GM21576 (cell line): ENCODE measurements at regions not wholly inside any gene's neighbourhood (a gene's known extent, or its start where the extent isn't known, plus 50 kb on each side); places are given as distances from the start of the nearest gene placed in this dataset.
A peak's percentile ranks its signal among the peaks of the same experiment; 100 is the strongest.

Experiments used
- ATAC-seq: cut with Tn5 transposase; IDR thresholded peaks from one replicate; pipeline ENCODE4 v1.9.1; 2021; ENCODE audit warnings: mild to moderate bottlenecking, moderate library complexity; ENCODE audit not compliant: unreplicated experiment

DNA sequence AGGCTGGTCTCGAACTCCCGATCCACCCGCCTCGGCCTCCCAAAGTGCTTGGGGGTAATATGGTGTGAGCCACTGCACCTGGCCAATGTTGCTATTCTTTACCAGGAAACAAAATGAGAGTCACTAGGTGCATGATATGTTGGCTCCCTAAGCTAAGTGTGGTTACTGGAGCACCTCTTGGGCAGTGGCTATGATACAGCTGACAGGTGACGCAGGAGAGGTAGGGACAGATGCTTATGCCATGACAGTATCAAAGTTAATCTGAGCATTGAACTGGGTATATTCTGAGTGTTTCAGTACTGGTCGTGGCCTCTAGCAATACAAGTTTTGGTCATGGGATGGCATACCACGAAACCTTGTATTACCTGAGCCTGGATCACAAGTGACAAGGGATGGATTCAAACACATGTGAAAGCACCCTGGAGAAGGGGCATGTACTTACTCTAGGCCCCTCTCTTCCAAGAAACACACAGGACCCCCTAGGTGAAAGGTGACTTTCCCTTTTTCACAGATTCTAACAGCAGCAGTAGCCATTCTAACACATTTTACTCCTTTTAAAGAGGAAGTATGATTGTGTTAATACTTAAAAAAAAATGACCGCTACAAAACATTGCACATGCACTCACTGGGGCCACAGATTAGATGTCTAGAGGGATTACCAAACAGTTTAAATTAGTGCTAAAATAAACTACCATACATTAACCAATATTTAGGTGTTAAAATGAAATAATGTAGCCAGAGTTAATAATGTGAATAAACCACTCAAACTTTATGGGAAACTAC lies 467.3 kb downstream of the SHQ1 start:
- ATAC-seq = no peak

DNA sequence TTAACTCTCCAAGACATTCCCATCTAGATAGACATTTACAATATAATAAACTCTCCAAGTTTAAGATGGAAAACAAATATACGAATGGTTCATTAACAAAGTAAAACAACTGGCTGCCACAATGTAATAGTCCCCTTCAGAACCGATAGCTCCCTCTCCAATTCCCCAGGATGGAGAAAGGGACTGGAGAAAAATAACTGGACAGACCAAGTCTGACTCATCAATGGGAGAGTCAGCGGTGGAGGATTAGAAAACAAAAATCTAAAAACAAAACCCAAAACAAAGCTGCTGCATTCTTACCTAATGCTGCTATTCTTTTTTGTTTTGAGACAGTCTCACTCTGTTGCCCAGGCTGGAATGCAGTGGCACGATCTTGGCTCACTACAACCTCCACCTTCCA lies 468.1 kb downstream of the SHQ1 start:
- no peak for ATAC-seq

DNA sequence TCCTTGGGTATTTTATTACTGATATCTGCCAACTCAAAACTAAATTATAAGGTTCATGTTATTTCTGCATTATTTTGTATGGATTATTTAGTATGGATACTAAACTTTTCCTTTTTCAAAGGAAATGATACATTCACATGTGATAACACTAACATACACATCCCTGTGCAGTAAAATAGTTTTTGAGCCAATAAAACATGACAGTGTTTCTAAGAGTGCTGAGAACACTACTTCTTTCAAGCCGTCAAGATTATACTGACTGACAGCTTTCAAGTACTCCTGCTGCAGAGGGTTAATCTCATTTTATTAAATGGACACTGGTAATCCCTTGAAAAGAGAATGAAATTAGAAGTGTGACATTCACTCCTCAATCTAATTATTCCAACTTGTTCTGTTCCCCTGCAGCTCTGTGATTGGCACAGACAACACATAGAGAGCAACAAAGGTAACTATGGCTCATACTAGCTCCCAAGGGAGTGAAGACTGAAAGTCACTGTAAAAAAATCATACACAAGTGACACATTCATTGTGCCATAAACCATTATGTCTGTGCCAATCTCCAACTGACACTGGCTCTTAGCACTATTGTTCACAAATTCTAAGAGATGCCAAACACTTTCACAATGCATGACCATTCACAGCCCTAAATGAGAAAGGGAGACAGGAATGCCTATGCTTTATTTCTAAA lies 468.6 kb downstream of the SHQ1 start:
- ATAC-seq = no peak

DNA sequence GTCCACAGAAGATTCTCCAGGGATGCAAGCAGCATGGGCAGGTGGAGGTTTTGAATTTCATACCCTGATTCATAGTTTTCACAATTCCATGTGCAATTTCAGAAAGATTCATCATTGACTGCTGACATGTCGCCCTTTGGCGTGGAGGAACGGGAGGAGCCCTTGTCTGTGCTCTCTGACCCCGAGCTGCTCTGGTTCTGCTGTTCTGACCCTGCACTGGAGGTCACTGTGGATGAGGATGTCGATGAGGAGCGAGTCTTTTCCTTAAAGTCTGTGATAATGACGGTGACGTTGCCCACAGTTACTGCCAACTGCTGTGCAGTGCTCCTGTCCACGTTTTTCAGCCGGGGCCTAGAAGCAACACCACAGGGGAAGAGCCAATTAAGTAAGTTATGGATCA lies 470.0 kb downstream of the SHQ1 start:
- no peak for ATAC-seq

DNA sequence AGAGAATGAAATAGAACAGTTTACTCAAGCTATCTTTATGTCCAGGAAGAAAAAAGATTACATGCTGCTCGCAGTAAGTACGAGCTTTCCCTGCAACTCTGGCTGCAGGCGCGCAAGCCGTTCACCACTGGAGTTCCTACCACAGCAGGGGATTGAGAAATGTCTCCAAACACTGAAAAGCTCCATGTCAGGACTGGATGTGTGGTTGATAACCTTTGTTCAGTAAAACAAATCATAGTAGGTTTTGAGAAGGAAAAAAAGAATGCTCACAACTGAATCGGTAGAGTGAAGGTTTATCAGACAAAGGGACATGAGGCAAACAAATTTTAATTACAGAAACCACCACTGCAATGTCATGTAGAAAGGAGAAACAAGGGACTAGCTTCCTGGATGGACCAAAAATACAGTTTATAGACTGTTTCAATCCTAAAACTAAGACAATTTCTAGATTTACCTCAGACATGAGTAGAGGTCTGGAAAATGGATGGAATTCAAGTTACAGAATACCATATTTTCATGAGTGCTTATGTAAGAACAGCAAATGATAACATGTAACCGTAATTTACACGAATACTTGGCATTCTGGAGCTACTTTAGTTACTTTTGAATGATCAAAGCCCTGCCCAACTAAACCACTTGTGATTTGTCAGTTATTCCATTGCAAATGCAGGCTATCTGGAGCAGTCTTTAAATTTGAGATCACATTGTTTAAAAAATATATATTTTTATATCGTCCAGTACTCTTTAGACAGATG lies 471.1 kb downstream of the SHQ1 start:
- no peak for ATAC-seq

DNA sequence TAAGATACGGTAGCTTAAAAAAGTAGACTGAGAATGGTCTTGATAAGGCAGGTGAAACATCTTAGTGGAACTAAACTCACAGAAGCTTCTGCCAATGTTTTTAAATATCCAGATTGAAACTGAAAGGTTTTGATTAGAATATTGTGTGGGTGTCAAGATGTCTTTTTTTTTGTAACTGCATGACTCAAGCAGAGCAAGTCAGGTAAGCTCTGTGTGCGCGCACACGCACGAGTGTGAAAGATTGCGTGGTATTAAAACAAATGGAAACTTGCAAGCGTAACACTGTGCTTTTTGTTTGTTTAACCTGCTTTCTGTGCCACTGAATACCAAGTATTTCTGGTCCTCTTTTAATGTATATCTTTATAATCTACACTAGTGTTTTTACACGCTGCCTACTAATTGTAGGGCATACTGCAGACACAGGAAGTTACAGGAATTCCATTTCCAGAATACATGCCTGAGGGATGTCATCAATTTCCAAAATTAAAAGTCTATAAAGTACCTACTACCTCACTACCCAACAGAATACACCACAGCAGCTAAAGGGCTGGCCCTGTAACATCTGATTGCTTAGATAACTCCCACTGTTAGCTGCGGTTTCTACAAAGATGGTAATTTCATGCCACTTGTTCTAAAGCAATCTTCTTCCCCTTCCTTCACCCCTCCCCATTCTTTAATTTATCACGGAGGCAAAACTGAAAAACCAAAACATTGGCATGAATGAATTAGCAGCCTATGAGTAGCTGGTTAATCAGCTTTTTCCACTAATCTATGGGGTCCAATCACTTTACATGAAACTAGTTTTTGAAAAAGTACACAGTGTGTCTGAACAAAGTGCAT lies 472.8 kb downstream of the SHQ1 start:
- peak; percentile 49 for ATAC-seq

DNA sequence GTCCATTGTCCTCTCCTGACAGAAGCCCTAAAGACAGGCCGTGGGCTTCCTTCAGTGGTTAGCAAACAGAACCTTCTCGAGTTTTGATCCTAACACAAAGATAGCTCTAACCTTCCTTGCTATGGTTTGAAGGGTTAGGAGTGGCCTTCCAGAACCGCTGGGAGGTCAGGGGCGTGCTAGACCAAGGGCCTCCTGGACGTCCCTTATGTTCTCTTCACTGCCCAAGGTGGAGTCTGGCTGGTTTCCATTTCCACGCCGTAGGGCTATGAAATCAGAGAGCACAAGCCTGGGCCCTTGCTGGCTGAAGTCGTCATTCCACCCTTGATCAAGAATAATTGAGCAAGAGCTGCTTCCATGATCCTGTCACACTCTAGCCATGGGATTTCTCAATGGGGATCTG lies 475.1 kb downstream of the SHQ1 start:
- no peak for ATAC-seq

DNA sequence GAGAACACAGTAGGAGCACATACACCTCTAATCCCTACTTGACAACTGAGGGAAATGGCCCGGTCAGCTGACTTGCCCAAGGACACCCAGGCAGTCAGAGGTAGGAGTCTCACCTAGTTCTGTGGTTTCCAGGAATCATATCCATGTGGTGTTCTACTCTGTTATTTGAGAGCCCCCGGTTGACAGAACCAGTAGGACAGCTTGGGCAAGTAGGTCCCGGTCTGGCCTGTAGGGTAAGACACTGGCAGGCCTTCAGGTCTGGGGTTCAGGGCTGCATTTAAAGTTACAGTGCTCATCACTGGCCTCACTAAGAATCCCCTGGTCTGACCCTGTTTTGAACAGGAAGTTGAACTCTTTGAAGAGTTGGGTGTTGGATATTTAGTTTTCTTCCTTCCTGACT lies 476.1 kb downstream of the SHQ1 start:
- ATAC-seq = no peak

DNA sequence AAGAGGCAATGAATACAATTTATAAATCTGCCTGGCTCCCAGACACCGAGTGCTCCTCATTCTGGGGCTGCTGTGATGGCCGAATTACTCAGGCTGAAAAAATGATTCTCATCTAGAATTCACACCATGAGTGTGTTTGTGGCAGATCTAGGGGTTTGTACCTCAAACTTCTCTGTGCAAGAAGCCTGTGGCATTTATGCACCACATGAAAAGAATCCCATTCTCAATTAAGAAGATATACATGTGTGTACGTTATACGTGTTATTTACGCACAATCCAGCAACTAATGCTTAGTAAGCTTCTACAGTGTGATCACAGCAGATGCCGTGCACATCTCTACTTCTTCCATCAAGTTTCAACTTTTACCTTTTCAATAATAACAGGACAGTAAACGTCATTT lies 476.8 kb downstream of the SHQ1 start:
- ATAC-seq = no peak

DNA sequence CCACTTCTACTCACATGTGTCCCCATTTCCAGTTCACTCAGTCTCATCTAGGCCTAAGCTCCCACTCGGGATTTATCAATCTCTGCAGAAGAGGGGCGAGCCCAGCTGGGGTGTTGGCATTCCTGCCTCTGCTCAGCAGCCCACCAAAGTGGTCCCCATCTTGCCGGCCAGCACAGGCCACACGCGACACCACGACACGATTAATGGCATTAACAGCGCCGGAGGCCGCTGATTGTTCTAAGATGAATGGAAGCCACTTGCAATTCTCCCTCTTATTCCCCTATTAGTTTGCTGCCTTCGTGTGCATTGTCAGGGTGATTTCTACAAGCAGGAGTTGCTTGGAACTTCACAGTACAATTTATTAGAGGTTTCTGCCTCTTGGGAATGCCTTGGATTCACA lies 477.3 kb downstream of the SHQ1 start:
- no peak for ATAC-seq

DNA sequence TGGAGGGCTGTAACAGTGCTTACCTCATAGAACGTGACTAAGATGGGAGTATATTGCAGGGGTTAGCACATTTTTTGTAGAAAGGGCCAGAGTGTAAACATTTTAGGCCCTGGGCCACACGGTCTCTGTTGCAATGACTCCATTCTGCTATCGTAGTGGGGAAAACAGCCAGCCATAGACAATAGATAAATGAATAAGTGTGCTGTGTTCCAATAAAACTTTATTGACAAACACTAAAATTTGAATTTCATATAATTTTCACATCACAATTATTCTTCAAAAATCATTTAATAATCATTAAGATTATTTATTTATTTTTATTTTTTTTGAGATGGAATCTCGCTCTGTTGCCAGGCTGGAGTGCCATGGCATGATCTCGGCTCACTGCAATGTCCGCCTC lies 478.6 kb downstream of the SHQ1 start:
- ATAC-seq = no peak

DNA sequence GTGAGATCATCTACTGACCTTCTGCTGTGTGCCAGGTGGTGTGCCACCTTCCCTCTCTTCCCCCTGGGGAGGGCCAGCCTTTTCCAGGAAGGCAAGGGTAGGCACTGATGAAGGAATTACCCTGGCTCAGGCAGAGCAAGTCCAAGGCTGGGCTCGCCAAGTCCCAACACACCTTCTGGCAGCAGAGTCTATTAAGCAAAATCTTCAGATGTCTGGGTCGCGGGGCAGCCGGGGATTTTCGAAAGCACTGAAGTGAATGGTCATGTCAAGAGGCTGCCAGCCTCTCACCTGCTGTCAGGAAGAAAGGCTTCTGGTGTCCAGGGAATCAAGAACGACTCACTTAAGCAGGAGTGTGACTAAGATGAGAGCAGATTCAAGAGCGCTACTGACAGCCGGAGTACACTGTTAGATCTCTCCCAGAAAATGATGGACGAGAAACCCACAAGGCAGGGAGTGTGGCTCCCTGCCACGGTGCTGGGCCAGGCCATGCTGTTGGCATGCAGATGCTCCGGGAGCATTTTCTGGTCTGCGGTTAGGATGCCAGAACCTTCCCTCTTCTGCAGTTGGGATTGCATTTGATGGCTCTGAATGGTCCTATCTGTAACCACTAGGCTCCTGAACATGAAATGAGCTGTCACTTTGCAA lies 479.8 kb downstream of the SHQ1 start:
- no peak for ATAC-seq

DNA sequence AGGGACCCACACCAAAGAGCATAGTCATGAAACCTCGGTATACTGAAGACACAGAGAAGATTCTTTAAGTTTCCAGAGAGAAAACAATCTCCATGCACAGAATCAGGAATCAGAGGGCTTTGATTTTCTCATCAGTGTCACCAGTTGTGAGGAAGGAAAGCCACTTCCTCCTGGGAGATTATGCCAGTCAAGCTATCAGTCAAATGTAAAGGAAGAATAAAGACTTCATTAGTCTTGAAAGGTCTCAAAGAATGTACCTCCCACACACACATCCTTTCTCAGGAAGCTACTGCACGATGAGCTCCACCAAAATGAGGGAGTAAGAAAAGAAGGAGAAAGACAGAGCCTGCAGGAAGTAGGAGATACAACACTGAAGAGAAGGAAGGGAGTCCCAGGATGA lies 486.3 kb downstream of the SHQ1 start:
- no peak for ATAC-seq

DNA sequence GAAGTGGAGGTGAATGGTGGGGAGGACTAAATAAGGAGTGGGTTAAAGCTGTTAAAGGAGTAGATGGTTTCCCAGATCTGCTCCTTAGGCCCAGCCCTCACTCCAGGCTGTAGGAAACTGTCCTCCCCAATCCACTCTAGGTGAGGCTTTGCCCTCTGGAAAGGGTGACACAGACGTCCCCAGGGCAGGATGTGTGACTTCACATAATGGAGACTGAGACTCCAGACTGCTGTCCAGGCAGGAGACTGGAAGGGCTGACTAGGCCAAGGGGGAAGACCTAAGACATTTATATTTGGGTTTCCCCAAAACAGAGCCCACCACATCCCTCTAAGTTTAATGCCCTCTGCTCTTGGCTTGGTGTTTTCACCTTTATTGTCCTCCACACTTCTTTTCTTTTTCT lies 488.5 kb downstream of the SHQ1 start:
- ATAC-seq = no peak

DNA sequence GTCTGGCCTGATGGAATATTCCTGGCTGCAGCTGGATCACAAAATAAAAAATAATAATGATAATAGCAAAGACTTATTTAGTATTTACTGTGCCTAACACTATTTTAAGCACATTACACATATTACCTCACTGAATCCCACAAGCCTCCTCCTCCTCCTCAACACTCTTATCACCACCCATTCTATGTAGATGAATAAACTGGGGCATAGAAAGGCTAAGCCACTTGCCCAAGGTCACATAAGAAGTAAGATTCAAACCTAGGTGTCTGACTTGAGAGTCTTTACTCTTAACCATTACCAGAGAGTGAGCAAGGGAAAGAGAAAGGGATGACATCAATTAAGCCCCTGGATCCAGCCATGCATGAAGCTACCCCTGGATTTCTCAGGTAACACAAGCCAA lies 493.1 kb downstream of the SHQ1 start:
- no peak for ATAC-seq

DNA sequence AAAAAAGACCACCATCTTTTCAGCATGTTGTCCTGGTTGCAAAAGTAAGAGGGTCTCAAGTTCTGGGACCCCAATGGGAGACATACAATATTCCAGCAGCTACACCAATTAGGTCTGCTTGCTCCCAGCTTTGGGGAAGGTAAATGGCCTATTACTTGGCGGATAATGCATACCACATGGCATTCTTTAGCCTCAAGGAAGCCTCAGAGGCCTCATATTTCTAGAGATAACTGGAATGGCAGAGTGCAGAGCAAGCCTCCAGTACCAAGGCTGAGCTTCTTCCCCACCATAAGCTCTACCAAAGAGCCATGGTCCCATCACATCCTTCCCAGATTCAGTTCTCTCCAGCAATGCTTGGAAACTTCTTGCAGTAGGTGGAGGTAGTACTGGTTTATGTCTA lies 493.8 kb downstream of the SHQ1 start:
- ATAC-seq = no peak

DNA sequence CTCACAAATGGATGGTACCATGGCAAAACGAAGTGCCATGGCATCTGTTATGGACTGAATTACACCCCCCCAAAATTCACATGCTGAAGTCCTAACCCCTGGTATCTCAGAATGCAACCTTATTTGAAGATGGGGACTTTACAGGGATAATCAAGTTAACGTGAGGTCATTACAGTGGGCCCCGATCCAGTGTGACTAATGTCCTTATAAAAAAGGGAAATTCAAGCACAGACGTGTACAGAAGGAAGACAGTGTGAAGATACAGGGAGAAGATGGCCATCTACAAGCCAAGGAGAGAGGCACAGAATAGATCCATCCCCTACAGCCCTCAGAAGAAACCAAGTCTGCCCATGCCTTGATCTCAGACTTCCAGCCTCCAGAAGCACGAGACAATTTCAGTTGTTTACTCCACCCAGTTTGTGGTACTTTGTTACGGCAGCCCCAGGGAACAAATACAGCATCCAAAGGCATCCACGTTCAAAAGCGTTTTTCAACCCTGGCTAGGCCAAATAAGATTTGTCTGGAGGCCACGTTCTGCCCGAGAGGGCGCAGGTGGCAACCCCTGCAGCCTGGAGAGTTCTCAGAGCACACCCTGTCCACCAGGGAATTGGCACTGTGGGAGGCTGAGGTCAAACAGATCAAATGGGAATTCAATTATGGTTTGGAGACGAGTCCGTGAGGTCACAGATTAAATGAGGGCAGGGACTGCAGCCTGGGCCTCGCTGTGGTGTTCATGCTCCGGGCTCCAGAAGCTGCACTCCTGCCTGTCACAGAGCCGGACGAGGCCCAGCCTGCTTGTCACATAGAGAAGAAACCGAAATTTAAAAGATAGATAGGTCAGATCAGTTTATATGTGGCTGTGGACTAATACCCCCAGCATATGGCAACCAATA lies 494.8 kb downstream of the SHQ1 start:
- no peak for ATAC-seq

DNA sequence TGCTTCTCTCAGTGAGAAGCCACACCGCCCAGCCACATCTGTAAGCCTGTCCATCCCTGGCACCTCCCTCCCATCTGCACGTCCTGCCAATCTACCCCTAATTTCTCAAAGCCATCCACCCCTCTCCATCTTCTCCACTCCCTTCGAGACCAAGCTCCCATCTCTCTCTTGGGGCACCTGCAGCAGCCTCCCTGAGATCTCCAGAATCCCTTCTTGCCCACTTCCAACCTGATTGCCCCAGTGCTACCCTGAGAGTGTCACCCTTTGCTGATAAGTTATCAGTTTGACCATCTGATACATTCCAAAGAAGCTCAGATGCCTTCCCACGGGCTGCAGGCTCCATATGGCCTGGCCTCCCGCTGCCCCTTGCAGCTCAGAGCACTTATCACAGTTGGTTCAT lies 496.1 kb downstream of the SHQ1 start:
- no peak for ATAC-seq

DNA sequence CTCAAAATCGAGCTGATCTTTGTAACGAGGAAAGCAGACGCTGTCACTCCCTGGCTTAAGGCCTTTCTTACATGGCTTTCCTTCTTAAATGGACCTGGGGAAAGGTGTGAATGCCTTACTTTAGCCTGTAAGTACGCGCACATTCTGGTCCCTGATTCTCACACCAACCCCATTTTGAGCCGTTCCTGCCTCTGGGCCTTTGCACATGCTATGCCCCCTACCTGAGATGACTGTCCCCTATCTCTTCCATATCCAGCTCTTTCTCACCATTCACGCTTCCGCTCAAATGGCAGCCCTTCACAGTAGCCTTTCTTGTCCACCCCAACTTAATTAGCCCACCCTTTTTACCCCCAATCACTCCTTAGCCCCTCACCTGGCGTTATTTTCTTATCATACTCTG lies 496.7 kb downstream of the SHQ1 start:
- no peak for ATAC-seq
